ENCODE measurements at regions not wholly inside any gene's neighbourhood (a gene's known extent, or its start where the extent isn't known, plus 50 kb on each side); places are given as distances from the start of the nearest gene placed in this dataset.

DNA sequence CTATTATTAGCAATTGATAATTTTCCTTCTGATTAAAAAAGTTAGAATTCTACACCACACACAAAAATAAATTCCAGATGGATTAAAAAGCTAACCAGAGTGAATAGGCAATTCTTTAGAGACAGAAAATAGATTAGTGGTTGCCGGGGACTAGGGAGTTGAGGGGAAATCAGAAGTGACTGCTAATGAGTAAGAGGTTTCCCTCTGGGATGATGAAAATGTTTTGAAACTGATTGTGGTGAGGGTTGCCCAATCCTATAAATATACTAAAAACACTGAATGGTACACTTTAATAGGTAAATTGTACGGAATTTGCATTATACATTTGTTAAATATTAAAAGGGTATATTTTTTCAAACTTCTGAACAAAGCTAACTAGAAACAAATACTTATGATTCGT, 214.9 kb downstream of the GPAM start:
- TF ChIP-seq EP300 (IDR thresholded peaks at IDR 0.05): no peak
- TF ChIP-seq, protein P1, sequence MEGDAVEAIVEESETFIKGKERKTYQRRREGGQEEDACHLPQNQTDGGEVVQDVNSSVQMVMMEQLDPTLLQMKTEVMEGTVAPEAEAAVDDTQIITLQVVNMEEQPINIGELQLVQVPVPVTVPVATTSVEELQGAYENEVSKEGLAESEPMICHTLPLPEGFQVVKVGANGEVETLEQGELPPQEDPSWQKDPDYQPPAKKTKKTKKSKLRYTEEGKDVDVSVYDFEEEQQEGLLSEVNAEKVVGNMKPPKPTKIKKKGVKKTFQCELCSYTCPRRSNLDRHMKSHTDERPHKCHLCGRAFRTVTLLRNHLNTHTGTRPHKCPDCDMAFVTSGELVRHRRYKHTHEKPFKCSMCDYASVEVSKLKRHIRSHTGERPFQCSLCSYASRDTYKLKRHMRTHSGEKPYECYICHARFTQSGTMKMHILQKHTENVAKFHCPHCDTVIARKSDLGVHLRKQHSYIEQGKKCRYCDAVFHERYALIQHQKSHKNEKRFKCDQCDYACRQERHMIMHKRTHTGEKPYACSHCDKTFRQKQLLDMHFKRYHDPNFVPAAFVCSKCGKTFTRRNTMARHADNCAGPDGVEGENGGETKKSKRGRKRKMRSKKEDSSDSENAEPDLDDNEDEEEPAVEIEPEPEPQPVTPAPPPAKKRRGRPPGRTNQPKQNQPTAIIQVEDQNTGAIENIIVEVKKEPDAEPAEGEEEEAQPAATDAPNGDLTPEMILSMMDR (IDR thresholded peaks at IDR 0.05): no peak

Measured in sigmoid colon (tissue), 4 donors.